Ishikawa (cell line): ENCODE measurements at regions not wholly inside any gene's neighbourhood (a gene's known extent, or its start where the extent isn't known, plus 50 kb on each side); places are given as distances from the start of the nearest gene placed in this dataset.

ENCODE experiments used
- CREB1 ChIP-seq: IDR thresholded peaks from 2 replicates; pipeline ENCODE4 v1.6.1; 2012; ENCODE audit warnings: low read depth
- EGR1 ChIP-seq: IDR thresholded peaks from 2 replicates; pipeline ENCODE4 v1.6.1; 2012
- EP300 ChIP-seq: IDR thresholded peaks from 2 replicates; pipeline ENCODE4 v1.6.1; 2012; ENCODE audit warnings: borderline replicate concordance
- NFIC ChIP-seq: IDR thresholded peaks from 2 replicates; pipeline ENCODE4 v1.6.1; 2012
- RAD21 ChIP-seq: IDR thresholded peaks from 2 replicates; pipeline ENCODE4 v1.6.1; 2012; ENCODE audit warnings: low read depth
- TAF1 ChIP-seq: IDR thresholded peaks from 2 replicates; pipeline ENCODE4 v1.6.1; 2012; ENCODE audit warnings: low read depth, mild to moderate bottlenecking
- TEAD4 ChIP-seq: IDR thresholded peaks from 2 replicates; pipeline ENCODE4 v1.6.1; 2012
- USF1 ChIP-seq: IDR thresholded peaks from 2 replicates; pipeline ENCODE4 v1.6.1; 2012
- YY1 ChIP-seq: IDR thresholded peaks from 2 replicates; pipeline ENCODE4 v1.6.1; 2012; ENCODE audit warnings: low read depth
- TF ChIP-seq, protein P1 (sequence below): IDR thresholded peaks from 2 replicates; pipeline ENCODE4 v1.6.1; 2012; ENCODE audit warnings: low read depth, mild to moderate bottlenecking
- TF ChIP-seq, protein P2 (sequence below): IDR thresholded peaks from 2 replicates; pipeline ENCODE4 v1.6.1; 2012

DNA sequence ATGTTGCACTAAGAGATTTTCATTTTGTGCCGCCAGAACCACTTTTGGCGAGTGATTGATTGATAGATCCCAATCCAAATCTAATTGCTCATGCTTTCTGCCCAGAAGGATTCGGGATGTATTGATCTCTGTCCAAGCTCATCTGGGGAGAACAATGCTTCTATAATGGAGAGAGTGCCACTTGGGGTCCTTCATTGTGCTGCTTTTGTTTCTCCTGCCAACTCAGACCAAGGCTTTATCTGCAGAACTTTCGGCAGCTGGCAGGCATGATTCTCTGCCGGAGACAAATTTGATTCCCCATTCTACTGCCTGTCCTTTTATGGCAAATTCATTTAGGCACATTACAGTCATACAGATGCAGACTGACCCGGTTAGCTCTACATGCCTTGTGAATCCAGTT, 62.9 kb upstream of the NTM start:
- TF ChIP-seq USF1 (no peak), YY1 (no peak), CREB1 (no peak), RAD21 (no peak), TEAD4 (no peak), EGR1 (no peak), EP300 (no peak), TAF1 (no peak), NFIC (no peak)
- TF ChIP-seq, protein P1, sequence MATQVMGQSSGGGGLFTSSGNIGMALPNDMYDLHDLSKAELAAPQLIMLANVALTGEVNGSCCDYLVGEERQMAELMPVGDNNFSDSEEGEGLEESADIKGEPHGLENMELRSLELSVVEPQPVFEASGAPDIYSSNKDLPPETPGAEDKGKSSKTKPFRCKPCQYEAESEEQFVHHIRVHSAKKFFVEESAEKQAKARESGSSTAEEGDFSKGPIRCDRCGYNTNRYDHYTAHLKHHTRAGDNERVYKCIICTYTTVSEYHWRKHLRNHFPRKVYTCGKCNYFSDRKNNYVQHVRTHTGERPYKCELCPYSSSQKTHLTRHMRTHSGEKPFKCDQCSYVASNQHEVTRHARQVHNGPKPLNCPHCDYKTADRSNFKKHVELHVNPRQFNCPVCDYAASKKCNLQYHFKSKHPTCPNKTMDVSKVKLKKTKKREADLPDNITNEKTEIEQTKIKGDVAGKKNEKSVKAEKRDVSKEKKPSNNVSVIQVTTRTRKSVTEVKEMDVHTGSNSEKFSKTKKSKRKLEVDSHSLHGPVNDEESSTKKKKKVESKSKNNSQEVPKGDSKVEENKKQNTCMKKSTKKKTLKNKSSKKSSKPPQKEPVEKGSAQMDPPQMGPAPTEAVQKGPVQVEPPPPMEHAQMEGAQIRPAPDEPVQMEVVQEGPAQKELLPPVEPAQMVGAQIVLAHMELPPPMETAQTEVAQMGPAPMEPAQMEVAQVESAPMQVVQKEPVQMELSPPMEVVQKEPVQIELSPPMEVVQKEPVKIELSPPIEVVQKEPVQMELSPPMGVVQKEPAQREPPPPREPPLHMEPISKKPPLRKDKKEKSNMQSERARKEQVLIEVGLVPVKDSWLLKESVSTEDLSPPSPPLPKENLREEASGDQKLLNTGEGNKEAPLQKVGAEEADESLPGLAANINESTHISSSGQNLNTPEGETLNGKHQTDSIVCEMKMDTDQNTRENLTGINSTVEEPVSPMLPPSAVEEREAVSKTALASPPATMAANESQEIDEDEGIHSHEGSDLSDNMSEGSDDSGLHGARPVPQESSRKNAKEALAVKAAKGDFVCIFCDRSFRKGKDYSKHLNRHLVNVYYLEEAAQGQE = no peak
- TF ChIP-seq, protein P2, sequence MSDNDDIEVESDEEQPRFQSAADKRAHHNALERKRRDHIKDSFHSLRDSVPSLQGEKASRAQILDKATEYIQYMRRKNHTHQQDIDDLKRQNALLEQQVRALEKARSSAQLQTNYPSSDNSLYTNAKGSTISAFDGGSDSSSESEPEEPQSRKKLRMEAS = no peak
